ENCODE measurements at regions not wholly inside any gene's neighbourhood (a gene's known extent, or its start where the extent isn't known, plus 50 kb on each side); places are given as distances from the start of the nearest gene placed in this dataset.

- intact Hi-C loops (cut with DNase I) = no loop called here
- Histone ChIP-seq H3K27me3 (peaks cover 0 to 7% (median 0%) of the 10 kb centered on the region in 7 donors), H3K9me3 (peaks cover 0 to 10% (median 2%) of the 10 kb centered on the region in 11 donors), H3K4me3 (no peak overlapping the region), H3K4me1 (no peaks in the 10 kb centered on the region), H3K36me3 (no peaks in the 10 kb centered on the region), H3K27ac (no peak overlapping the region)
- no peak for TF ChIP-seq CTCF (IDR thresholded peaks at IDR 0.05)
- WGBS, 2 donors = 82% methylated on average over 4 of the region's 4 CpGs
- ATAC-seq (no peak), DNase-seq (no peak)
Measured at GRCh38 chr20:43294031-43294430, 104.3 kb upstream of the PTPRT start.

DNA sequence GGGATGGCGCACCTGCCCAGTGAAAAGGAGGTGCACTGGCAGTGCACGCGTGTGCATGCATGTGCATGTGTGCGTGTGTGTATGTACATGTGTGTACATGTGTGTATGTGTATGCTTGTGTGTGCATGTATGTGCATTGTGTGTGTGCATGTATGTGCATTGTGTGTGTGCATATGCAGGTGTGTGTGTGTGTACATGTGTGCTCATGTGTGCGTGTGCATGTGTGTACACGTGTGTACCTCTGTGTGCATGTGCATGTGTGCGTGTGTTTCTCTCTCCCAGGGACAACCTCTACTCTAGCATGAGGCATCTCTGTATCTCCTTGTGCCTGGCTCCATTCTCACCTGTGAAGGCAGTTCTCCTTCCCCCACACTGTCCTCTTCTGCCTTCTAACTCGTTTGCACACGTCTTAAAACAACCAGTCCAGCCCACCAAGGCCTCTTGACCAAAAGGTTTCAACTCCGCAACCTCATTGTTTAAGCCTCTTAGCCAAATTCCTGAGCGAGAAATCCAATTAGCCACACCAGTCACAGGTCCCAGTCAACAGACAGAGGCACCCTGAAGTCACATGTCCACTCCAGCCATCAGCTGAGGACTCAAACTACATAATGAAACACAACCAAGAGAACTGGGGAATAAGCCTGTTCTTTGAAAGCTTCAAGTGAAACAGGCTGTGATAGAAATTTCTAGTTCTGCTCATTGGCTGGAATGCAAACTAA, 103.5 kb upstream of the PTPRT start:
- Histone ChIP-seq H3K27me3 (peaks cover 0 to 7% (median 0%) of the 10 kb centered on the region in 7 donors), H3K27ac (no peak overlapping the region), H3K4me3 (no peak overlapping the region), H3K36me3 (no peaks in the 10 kb centered on the region), H3K9me3 (peaks cover 0 to 10% (median 2%) of the 10 kb centered on the region in 11 donors), H3K4me1 (no peaks in the 10 kb centered on the region)
- no peak for DNase-seq
- intact Hi-C loops (cut with DNase I) = no loop called here
- WGBS, 2 donors = 71 to 74% methylated on average over 11 of the region's 11 CpGs
- no peak for ATAC-seq
- TF ChIP-seq CTCF (IDR thresholded peaks at IDR 0.05) = no peak

- intact Hi-C loops (cut with DNase I) = no loop called here
- no peak for ATAC-seq
- H3K27ac ChIP-seq = no peak overlapping the region
- no peak for TF ChIP-seq CTCF (IDR thresholded peaks at IDR 0.05)
- peaks cover 0 to 7% (median 0%) of the 10 kb centered on the region in 7 donors for H3K27me3 ChIP-seq
- WGBS, 2 donors = 74 to 79% methylated on average over 3 of the region's 3 CpGs
- peaks cover 0 to 8% (median 0%) of the 10 kb centered on the region in 11 donors for H3K9me3 ChIP-seq
- no peak overlapping the region for H3K4me3 ChIP-seq
- no peaks in the 10 kb centered on the region for H3K4me1 ChIP-seq
- DNase-seq = no peak
- H3K36me3 ChIP-seq = no peaks in the 10 kb centered on the region
Measured at GRCh38 chr20:43292222-43292621, 102.5 kb upstream of the PTPRT start.

DNA sequence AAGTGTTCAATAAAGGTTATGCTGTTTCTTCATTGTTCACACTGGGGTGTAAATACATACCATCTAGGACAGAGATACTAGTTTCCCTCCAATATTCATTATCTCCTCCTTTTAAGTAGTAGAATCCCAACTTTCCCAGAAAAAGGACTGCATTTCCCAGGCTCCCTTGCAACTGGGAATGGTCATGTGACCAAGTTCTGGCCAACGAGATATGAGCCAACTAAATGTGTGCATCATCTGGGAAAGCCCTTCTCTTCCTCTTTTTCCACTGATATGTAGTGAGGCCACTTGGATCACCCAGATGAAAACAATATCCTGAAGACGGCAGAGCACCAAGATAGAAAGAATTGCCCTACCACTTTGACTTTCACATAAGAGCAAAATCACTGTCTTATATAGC, 97.9 kb upstream of the PTPRT start:
- no peak overlapping the region for H3K4me3 ChIP-seq
- intact Hi-C loops (cut with DNase I) = no loop called here

More for the DNA sequence above, 97.9 kb upstream of the PTPRT start:
- WGBS, 2 donors = 48 to 54% methylated on average over 2 of the region's 2 CpGs
- H3K27me3 ChIP-seq = peaks cover 0 to 7% (median 0%) of the 10 kb centered on the region in 7 donors
- ATAC-seq (no peak), DNase-seq (no peak)
- H3K27ac ChIP-seq = no peak overlapping the region
- H3K36me3 ChIP-seq = no peaks in the 10 kb centered on the region
- H3K4me1 ChIP-seq = no peaks in the 10 kb centered on the region
- TF ChIP-seq CTCF (IDR thresholded peaks at IDR 0.05) = no peak
- peaks cover 0 to 8% (median 0%) of the 10 kb centered on the region in 11 donors for H3K9me3 ChIP-seq

Data from heart right ventricle (tissue), 16 donors.